H9 (cell line): ENCODE measurements at regions not wholly inside any gene's neighbourhood (a gene's known extent, or its start where the extent isn't known, plus 50 kb on each side); places are given as distances from the start of the nearest gene placed in this dataset.

Experiments
- DNase-seq: peaks from one replicate; pipeline ENCODE4 v3.0.0-alpha.2; 2017
- H2AFZ ChIP-seq: one replicate; pipeline ENCODE4 v1.6.1; 2013; ENCODE audit warnings: mild to moderate bottlenecking, low read length, control low read depth, moderate library complexity
- H2AK5ac ChIP-seq: 2 replicates; pipeline ENCODE4 v1.6.1; 2013; ENCODE audit warnings: low read length, control low read depth, mixed read lengths; ENCODE audit not compliant: insufficient read length
- H2BK120ac ChIP-seq: one replicate; pipeline ENCODE4 v1.6.1; 2013; ENCODE audit warnings: low read depth, mild to moderate bottlenecking, low read length, control low read depth, inconsistent platforms; ENCODE audit not compliant: poor library complexity, severe bottlenecking
- H2BK12ac ChIP-seq: 2 replicates; pipeline ENCODE4 v1.6.1; 2013; ENCODE audit warnings: low read length, control low read depth, mixed read lengths, low read depth; ENCODE audit not compliant: insufficient read length
- H2BK15ac ChIP-seq: 2 replicates; pipeline ENCODE4 v1.6.1; 2013; ENCODE audit warnings: low read depth, low read length, control low read depth
- H2BK20ac ChIP-seq: one replicate; pipeline ENCODE4 v1.6.1; 2013; ENCODE audit warnings: low read depth, mild to moderate bottlenecking, low read length, control low read depth, inconsistent platforms; ENCODE audit not compliant: poor library complexity, severe bottlenecking
- H2BK5ac ChIP-seq: 2 replicates; pipeline ENCODE4 v1.6.1; 2013; ENCODE audit warnings: low read length, control low read depth, mixed read lengths; ENCODE audit not compliant: insufficient read length
- H3K14ac ChIP-seq: 2 replicates; pipeline ENCODE4 v1.6.1; 2013; ENCODE audit warnings: low read length, control low read depth; ENCODE audit not compliant: insufficient read depth
- H3K18ac ChIP-seq: 2 replicates; pipeline ENCODE4 v1.6.1; 2013; ENCODE audit warnings: low read depth, mild to moderate bottlenecking, mixed read lengths, low read length, control low read depth; ENCODE audit not compliant: insufficient read length
- H3K23ac ChIP-seq: 2 replicates; pipeline ENCODE4 v1.6.1; 2013; ENCODE audit warnings: low read length, control low read depth, mixed read lengths, low read depth; ENCODE audit not compliant: insufficient read length
- H3K23me2 ChIP-seq: 2 replicates; pipeline ENCODE4 v1.6.1; 2013; ENCODE audit warnings: low read depth, mild to moderate bottlenecking, mixed read lengths, low read length, control low read depth; ENCODE audit not compliant: insufficient read length, poor library complexity, severe bottlenecking
- H3K27ac ChIP-seq: 2 replicates; pipeline ENCODE4 v1.5.1; 2013; ENCODE audit warnings: low read length, control low read depth, mixed read lengths, low read depth; ENCODE audit not compliant: insufficient read length
- H3K27me3 ChIP-seq: 2 replicates; pipeline ENCODE4 v1.6.1; 2013; ENCODE audit warnings: low read length, control low read depth, inconsistent platforms; ENCODE audit not compliant: insufficient read depth
- H3K4ac ChIP-seq: 2 replicates; pipeline ENCODE4 v1.6.1; 2013; ENCODE audit warnings: low read depth, mild to moderate bottlenecking, control low read depth, inconsistent platforms, low read length, moderate library complexity
- H3K4me1 ChIP-seq: 2 replicates; pipeline ENCODE4 v1.6.1; 2013; ENCODE audit warnings: low read length, control low read depth, inconsistent platforms; ENCODE audit not compliant: insufficient read depth
- H3K4me2 ChIP-seq: 2 replicates; pipeline ENCODE4 v1.6.1; 2013; ENCODE audit warnings: low read length, control low read depth, mixed read lengths; ENCODE audit not compliant: insufficient read length, insufficient read depth
- H3K56ac ChIP-seq: 2 replicates; pipeline ENCODE4 v1.6.1; 2013; ENCODE audit warnings: low read depth, mild to moderate bottlenecking, mixed read lengths, low read length, control low read depth; ENCODE audit not compliant: insufficient read length
- H3K79me1 ChIP-seq: 2 replicates; pipeline ENCODE4 v1.6.1; 2013; ENCODE audit warnings: low read depth, mild to moderate bottlenecking, moderate library complexity, low read length, control low read depth, inconsistent platforms; ENCODE audit not compliant: insufficient read depth, poor library complexity, severe bottlenecking
- H3K79me2 ChIP-seq: 2 replicates; pipeline ENCODE4 v1.6.1; 2013; ENCODE audit warnings: low read length, control low read depth, inconsistent platforms; ENCODE audit not compliant: insufficient read depth
- H3K9ac ChIP-seq: 2 replicates; pipeline ENCODE4 v1.6.1; 2013; ENCODE audit warnings: low read length, control low read depth, mixed read lengths; ENCODE audit not compliant: insufficient read length; ENCODE audit errors: extremely low read depth
- H3K9me3 ChIP-seq: one replicate; pipeline ENCODE4 v1.6.1; 2013; ENCODE audit warnings: low read depth, low read length, inconsistent platforms; ENCODE audit not compliant: control insufficient read depth
- H3T11ph ChIP-seq: one replicate; pipeline ENCODE4 v1.6.1; 2013; ENCODE audit warnings: mild to moderate bottlenecking, low read length, control low read depth, inconsistent platforms
- H4K20me1 ChIP-seq: one replicate; pipeline ENCODE4 v1.6.1; 2013; ENCODE audit not compliant: control insufficient read depth, insufficient read length, insufficient read depth
- H4K5ac ChIP-seq: 2 replicates; pipeline ENCODE4 v1.6.1; 2013; ENCODE audit warnings: low read depth, mild to moderate bottlenecking, mixed read lengths, low read length, control low read depth; ENCODE audit not compliant: insufficient read length
- H4K8ac ChIP-seq: replicated peaks from 2 replicates; pipeline ENCODE4 v1.6.1; 2013; ENCODE audit warnings: low read length, control low read depth, mixed read lengths, low read depth; ENCODE audit not compliant: insufficient read length
- H4K91ac ChIP-seq: 2 replicates; pipeline ENCODE4 v1.6.1; 2013; ENCODE audit warnings: low read depth, mild to moderate bottlenecking, moderate library complexity, mixed read lengths, low read length, control low read depth; ENCODE audit not compliant: insufficient read length
- H3K27ac Mint-ChIP-seq, 3 experiments: 2 replicates in 2 of 3; 3 replicates in 1 of 3; pipeline ENCODE4 v1.8.0; 2020 to 2021; ENCODE audit warnings: mixed read lengths in 3 of 3, mild to moderate bottlenecking in 1 of 3, moderate library complexity in 1 of 3
- H3K27me3 Mint-ChIP-seq: 2 replicates; pipeline ENCODE4 v1.8.0; 2021; ENCODE audit warnings: low read depth, mild to moderate bottlenecking, moderate library complexity, mixed read lengths
- H3K36me3 Mint-ChIP-seq, 3 experiments: 2 replicates in 2 of 3; 3 replicates in 1 of 3; pipeline ENCODE4 v1.8.0; 2020 to 2021; ENCODE audit warnings: low read depth in 3 of 3, mixed read lengths in 3 of 3; ENCODE audit not compliant: insufficient read depth in 1 of 3
- H3K4me1 Mint-ChIP-seq, 2 experiments: 2 replicates each; pipeline ENCODE4 v1.8.0; 2020; ENCODE audit warnings: mixed read lengths in 2 of 2
- H3K4me3 Mint-ChIP-seq, 2 experiments: 2 replicates in 1 of 2; 3 replicates in 1 of 2; pipeline ENCODE4 v1.8.0; 2020 to 2021; ENCODE audit warnings: mild to moderate bottlenecking in 2 of 2, mixed read lengths in 2 of 2, moderate library complexity in 1 of 2
- H3K9me3 Mint-ChIP-seq, 2 experiments: 2 replicates in 1 of 2; 3 replicates in 1 of 2; pipeline ENCODE4 v1.8.0; 2020; ENCODE audit warnings: mild to moderate bottlenecking in 2 of 2, mixed read lengths in 2 of 2, moderate library complexity in 1 of 2
- WGBS: extraction: QIAGEN DNeasy Blood & Tissue Kit; methylation state at CpG from one replicate; pipeline ENCODE4 v1.1.7; 2013; ENCODE audit warnings: missing lambda C conversion rate, low lambda C conversion rate, mixed read lengths; ENCODE audit not compliant: insufficient read length; ENCODE audit errors: extremely low coverage; 5-methylcytosine and 5-hydroxymethylcytosine counted together
- TF ChIP-seq, protein P1 (sequence below): fragments of 200-600 bp; sonication (generic); conservative IDR thresholded peaks from 3 replicates; pipeline ENCODE4 v1.8.0; 2021; ENCODE audit warnings: antibody characterized with exemption, mild to moderate bottlenecking

DNA sequence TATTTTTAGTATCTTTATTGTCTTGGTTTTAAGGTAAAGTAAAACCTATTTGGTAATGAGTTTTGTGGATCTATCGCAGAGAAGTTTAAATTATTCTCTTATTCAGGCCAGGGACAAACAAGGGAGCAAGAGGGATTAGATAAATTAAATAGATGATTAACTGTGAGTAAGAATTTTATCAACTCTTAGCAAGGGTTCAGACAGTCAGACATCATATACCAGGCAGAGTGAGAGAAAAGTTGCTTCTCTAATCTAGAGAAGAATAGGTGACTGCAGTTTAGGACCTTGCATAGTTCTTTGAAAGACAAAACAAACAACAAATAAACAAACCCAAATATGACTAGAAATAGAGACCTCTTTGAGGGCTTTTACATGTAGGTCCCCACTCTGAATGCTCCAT is 840.2 kb upstream of the GOT2 start:
- Histone ChIP-seq H2BK12ac (no peak overlapping the region), H3K4ac (no peak overlapping the region), H3K9me3 (no peaks in the 10 kb centered on the region), H3K23ac (no peak overlapping the region), H3K79me2 (no peaks in the 10 kb centered on the region), H2BK120ac (no peak overlapping the region), H3T11ph (no peak overlapping the region), H3K18ac (no peak overlapping the region), H3K27ac (no peak overlapping the region), H2BK5ac (no peak overlapping the region), H4K20me1 (no peaks in the 10 kb centered on the region), H4K8ac (no peak overlapping the region), H4K5ac (no peak overlapping the region), H3K9ac (no peak overlapping the region), H2BK20ac (no peak overlapping the region), H4K91ac (no peak overlapping the region), H3K23me2 (no peaks in the 10 kb centered on the region), H3K27me3 (no peaks in the 10 kb centered on the region), H3K4me1 (no peaks in the 10 kb centered on the region), H2AK5ac (no peak overlapping the region), H2BK15ac (no peak overlapping the region), H3K79me1 (no peaks in the 10 kb centered on the region), H3K4me2 (no peak overlapping the region), H2AFZ (no peak overlapping the region), H3K56ac (no peak overlapping the region), H3K14ac (no peak overlapping the region)
- DNase-seq: no peak
- H3K36me3 Mint-ChIP-seq: no peaks in the 10 kb centered on the region
- H3K4me1 Mint-ChIP-seq: no peaks in the 10 kb centered on the region
- no peak overlapping the region for H3K4me3 Mint-ChIP-seq
- no peaks in the 10 kb centered on the region for H3K27me3 Mint-ChIP-seq
- TF ChIP-seq, protein P1, sequence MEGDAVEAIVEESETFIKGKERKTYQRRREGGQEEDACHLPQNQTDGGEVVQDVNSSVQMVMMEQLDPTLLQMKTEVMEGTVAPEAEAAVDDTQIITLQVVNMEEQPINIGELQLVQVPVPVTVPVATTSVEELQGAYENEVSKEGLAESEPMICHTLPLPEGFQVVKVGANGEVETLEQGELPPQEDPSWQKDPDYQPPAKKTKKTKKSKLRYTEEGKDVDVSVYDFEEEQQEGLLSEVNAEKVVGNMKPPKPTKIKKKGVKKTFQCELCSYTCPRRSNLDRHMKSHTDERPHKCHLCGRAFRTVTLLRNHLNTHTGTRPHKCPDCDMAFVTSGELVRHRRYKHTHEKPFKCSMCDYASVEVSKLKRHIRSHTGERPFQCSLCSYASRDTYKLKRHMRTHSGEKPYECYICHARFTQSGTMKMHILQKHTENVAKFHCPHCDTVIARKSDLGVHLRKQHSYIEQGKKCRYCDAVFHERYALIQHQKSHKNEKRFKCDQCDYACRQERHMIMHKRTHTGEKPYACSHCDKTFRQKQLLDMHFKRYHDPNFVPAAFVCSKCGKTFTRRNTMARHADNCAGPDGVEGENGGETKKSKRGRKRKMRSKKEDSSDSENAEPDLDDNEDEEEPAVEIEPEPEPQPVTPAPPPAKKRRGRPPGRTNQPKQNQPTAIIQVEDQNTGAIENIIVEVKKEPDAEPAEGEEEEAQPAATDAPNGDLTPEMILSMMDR: no peak
- H3K9me3 Mint-ChIP-seq: no peaks in the 10 kb centered on the region; a peak in 1 of 5 replicates
- H3K27ac Mint-ChIP-seq: no peak overlapping the region
- no CpG with 5 or more reads among the region's 1 CpG for WGBS
